ENCODE measurements at regions not wholly inside any gene's neighbourhood (a gene's known extent, or its start where the extent isn't known, plus 50 kb on each side); places are given as distances from the start of the nearest gene placed in this dataset.

DNA sequence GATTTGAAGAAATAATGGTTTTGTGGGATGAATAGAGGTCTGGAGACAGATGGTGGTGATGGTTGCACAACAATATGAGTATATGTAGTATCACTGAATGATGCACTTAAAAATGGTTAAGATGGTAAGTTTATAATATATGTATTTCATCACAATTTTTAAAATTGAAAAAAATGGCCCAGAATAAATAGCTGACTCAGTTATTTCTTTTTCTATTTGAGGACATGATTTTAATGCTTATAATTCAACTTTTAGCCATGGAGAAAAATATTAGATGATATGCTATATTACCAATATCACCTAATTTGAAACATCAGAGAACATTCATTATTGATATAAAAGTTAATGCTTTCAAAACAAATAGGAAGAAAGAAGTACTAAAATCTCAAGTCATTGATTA is 339.8 kb upstream of the LINC00305 start:
- TF ChIP-seq EZH2 (IDR thresholded peaks at IDR 0.05; ENCODE audit: borderline replicate concordance, insufficient read depth, low read length, poor library complexity, severe bottlenecking) = no peak
- no peak for TF ChIP-seq CTCF (IDR thresholded peaks at IDR 0.05; ENCODE audit: poor library complexity, severe bottlenecking)
- no peak for TF ChIP-seq EP300 (conservative IDR thresholded peaks at IDR 0.05; ENCODE audit: poor library complexity, severe bottlenecking)
- TF ChIP-seq RAD21 (conservative IDR thresholded peaks at IDR 0.05) = no peak
- TF ChIP-seq REST (IDR thresholded peaks at IDR 0.05; ENCODE audit: borderline replicate concordance) = no peak
- no peak for TF ChIP-seq POLR2AphosphoS5 (IDR thresholded peaks at IDR 0.05)

All from neural cell (in vitro differentiated cells).